ENCODE measurements at regions not wholly inside any gene's neighbourhood (a gene's known extent, or its start where the extent isn't known, plus 50 kb on each side); places are given as distances from the start of the nearest gene placed in this dataset.

GRCh38 chr2:12064153-12064552 is 317.7 kb downstream of the LPIN1 start:
- TF ChIP-seq POLR2A (IDR thresholded peaks at IDR 0.05) (no peak), CTCF (IDR thresholded peaks at IDR 0.05) (no peak)
- no peak for DNase-seq
- H3K27ac ChIP-seq, result no peak overlapping the region
- no peak overlapping the region for H3K4me3 ChIP-seq
- H3K4me1 ChIP-seq, result no peaks in the 10 kb centered on the region
- no peaks in the 10 kb centered on the region for H3K36me3 ChIP-seq
- no peaks in the 10 kb centered on the region for H3K9me3 ChIP-seq
- H3K27me3 ChIP-seq, result no peaks in the 10 kb centered on the region

GRCh38 chr2:12066116-12066515 is 319.7 kb downstream of the LPIN1 start:
- Histone ChIP-seq H3K9me3 (no peaks in the 10 kb centered on the region), H3K4me3 (no peak overlapping the region), H3K27ac (no peak overlapping the region), H3K27me3 (no peaks in the 10 kb centered on the region), H3K4me1 (no peaks in the 10 kb centered on the region), H3K36me3 (no peaks in the 10 kb centered on the region)
- DNase-seq, result no peak
- TF ChIP-seq CTCF (IDR thresholded peaks at IDR 0.05), result no peak
- no peak for TF ChIP-seq POLR2A (IDR thresholded peaks at IDR 0.05)

- H3K4me1 ChIP-seq, result no peaks in the 10 kb centered on the region
- no peak overlapping the region for H3K27ac ChIP-seq
- H3K27me3 ChIP-seq, result no peaks in the 10 kb centered on the region
- H3K36me3 ChIP-seq, result no peaks in the 10 kb centered on the region
- H3K9me3 ChIP-seq, result no peaks in the 10 kb centered on the region
- TF ChIP-seq POLR2A (IDR thresholded peaks at IDR 0.05) (no peak), CTCF (IDR thresholded peaks at IDR 0.05) (no peak)
- no peak overlapping the region for H3K4me3 ChIP-seq
- DNase-seq, result no peak
These were observed 320.6 kb downstream of the LPIN1 start for GRCh38 chr2:12066986-12067385.

- Histone ChIP-seq H3K4me1 (no peaks in the 10 kb centered on the region), H3K27ac (no peak overlapping the region), H3K27me3 (no peaks in the 10 kb centered on the region), H3K4me3 (no peak overlapping the region), H3K36me3 (no peaks in the 10 kb centered on the region), H3K9me3 (no peaks in the 10 kb centered on the region)
- no peak for TF ChIP-seq CTCF (IDR thresholded peaks at IDR 0.05)
- TF ChIP-seq POLR2A (IDR thresholded peaks at IDR 0.05), result no peak
- no peak for DNase-seq
These were observed 322.5 kb downstream of the LPIN1 start for GRCh38 chr2:12068796-12069538.

GRCh38 chr2:12070153-12070552 is 323.7 kb downstream of the LPIN1 start:
- Histone ChIP-seq H3K4me3 (no peak overlapping the region), H3K27ac (no peak overlapping the region), H3K36me3 (no peaks in the 10 kb centered on the region), H3K4me1 (no peaks in the 10 kb centered on the region), H3K9me3 (no peaks in the 10 kb centered on the region), H3K27me3 (no peaks in the 10 kb centered on the region)
- TF ChIP-seq CTCF (IDR thresholded peaks at IDR 0.05) (no peak), POLR2A (IDR thresholded peaks at IDR 0.05) (no peak)
- DNase-seq, result no peak

GRCh38 chr2:12070581-12070980 is 324.1 kb downstream of the LPIN1 start:
- no peak for TF ChIP-seq CTCF (IDR thresholded peaks at IDR 0.05)
- TF ChIP-seq POLR2A (IDR thresholded peaks at IDR 0.05), result no peak
- H3K4me1 ChIP-seq, result no peaks in the 10 kb centered on the region
- no peaks in the 10 kb centered on the region for H3K36me3 ChIP-seq
- no peak for DNase-seq
- no peak overlapping the region for H3K27ac ChIP-seq
- no peaks in the 10 kb centered on the region for H3K27me3 ChIP-seq
- H3K9me3 ChIP-seq, result no peaks in the 10 kb centered on the region
- no peak overlapping the region for H3K4me3 ChIP-seq

All from Peyer's patch (tissue), 4 donors.